Putamen (tissue), 1 donor: ENCODE measurements at regions not wholly inside any gene's neighbourhood (a gene's known extent, or its start where the extent isn't known, plus 50 kb on each side); places are given as distances from the start of the nearest gene placed in this dataset.
"Not testable (repeated sequence)": the region's sequence is repeated elsewhere in the genome, so short reads cannot be mapped to it uniquely, and the experiment has no call there.

Experiments
- DNase-seq: peaks from one replicate; pipeline ENCODE4 v3.0.0-alpha.2; 2016; ENCODE audit warnings: low spot score

DNA sequence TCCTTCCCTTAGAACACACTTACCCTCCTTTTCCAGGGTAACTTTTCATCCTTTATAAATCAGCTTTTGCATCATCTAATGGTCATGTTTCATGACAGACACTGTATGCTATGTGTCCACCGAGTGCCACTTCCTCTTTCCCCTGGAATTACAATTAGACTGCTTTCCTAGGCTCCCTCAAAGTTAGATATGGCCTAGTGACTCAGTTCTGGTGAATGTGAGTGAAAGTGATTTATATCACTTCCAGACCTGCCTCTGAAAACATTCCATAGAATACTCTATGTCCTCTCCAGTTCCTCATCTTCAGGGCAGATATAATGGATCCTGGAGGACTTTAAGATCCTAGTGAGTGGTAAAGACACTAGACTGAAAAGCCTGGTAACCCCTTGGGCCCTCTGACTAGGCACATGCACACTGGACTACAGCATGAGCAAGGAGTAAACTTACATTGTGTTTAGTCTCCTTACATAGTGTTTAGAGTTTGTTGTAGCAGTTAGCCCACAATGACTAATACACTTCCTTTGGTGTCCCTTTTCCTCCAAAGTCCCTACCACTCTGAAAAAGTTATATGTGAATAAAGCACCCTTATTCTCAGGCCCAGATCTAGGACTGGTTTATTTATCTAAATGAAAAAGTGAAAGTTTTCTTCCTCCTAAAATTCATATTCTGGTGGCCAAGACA lies 59.3 kb downstream of the GPR88 start:
- no peak for DNase-seq

- DNase-seq: no peak
These were observed 59.8 kb downstream of the GPR88 start for GRCh38 chr1:100597784-100598183.

DNA sequence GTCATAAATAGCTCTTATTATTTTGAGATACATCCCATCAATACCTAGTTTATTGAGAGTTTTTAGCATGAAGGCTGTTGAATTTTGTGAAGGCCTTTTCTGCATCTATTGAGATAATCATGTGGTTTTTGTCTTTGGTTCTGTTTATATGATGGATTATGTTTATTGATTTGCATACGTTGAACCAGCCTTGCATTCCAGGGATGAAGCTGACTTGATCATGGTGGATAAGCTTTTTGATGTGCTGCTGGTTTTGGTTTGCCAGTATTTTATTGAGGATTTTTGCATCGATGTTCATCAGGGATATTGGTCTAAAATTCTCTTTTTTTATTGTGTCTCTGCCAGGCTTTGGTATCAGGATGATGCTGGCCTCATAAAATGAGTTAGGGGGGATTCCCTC lies 62.4 kb downstream of the GPR88 start:
- DNase-seq: not testable (repeated sequence)

DNA sequence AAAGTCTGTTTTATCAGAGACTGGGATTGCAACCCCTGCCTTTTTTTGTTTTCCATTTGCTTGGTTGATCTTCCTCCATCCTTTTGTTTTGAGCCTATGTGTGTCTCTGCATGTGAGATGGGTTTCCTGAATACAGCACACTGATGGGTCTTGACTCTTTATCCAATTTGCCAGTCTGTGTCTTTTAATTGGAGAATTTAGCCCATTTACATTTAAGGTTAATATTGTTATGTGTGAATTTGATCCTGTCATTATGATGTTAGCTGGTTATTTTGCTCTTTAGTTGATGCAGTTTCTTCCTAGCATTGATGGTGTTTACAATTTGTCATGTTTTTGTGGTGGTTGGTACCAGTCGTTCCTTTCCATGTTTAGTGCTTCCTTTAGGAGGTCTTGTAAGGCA lies 64.1 kb downstream of the GPR88 start:
- DNase-seq: not testable (repeated sequence)

DNA sequence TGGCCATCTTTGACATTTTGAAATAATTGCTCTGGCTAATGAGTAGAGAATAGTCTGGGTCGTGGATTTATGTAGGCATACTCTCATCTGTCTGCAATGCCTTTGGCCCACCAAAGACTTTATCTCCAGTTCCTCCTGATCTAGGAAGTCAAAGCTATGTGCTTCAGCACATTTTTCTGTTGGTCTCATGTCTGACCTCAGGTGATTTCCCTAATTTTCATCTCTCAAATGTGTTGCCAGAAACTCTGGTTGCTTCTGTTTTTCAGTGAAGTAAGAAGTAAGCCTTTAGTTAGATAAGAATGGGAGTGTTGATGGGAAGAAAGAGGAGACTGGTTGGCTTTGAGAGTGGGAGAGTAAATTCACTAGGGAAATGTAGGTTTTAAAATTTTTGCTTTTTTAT lies 66.4 kb downstream of the GPR88 start:
- DNase-seq: no peak

DNA sequence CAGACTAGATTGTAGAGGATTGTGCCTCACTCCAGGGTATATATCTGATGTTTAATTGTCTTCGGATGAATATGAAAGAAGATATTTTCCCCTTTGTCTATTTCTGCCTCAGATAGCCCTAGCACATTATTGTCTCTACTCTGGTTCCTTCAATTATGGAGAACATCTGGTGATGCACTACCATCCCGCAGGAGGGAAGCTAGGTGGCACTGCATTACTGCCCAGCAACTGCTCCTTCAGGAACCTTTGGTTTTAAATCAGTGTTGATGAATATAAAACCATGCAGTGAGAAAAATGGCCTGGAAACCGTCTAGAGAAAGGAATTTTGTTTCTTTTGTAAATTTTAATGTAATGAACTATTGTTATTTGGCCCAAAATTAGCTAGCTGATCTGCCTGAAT lies 68.5 kb downstream of the GPR88 start:
- no peak for DNase-seq

DNA sequence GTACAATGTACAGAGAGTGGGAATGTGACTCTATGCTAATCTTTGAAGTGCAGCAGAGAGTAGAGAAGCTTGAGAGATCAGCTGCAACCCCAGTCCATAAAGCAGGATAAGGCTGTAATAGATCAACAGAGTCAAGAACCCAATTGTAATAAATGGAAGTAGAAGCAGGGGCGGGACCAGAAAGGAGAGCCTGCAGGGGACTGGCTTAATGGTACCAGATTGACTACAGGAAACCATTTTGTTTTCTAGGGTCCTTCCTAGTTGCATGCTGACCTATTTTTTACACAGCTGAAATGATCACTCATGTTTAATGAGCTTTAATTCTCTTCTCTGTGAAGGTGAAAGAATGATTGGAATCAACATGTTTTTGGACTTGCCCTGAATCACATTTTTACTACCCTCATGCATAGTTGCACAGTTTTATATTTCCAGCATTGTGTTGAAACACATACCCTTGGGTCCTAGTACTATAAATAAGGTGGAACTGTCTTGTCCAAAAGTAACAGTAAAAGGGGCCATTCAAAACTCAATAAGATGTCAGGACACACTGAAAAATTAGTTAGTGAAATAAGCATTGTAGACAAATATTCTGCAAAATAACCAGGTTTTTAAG lies 69.8 kb downstream of the GPR88 start:
- DNase-seq: no peak

- no peak for DNase-seq
These were observed 71.9 kb downstream of the GPR88 start for GRCh38 chr1:100609849-100610248.

DNA sequence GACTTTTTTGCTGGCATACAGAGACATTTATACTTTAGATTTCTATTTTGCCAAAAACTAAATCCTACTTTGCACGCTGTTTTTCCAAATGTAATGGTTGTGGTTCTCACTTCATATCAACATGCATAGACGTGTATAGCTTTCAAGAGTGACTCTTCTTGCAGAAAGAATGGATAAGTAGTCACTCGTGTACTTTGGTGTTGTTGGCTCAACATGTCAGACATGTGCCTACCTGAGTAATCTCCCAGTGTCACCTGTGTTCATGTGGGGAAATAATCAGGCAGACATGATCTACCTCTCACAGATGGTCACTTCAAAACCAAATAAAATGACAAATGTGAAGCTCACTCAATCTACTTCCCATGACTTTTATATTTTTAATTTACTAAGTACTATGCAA lies 73.1 kb downstream of the GPR88 start:
- no peak for DNase-seq

DNA sequence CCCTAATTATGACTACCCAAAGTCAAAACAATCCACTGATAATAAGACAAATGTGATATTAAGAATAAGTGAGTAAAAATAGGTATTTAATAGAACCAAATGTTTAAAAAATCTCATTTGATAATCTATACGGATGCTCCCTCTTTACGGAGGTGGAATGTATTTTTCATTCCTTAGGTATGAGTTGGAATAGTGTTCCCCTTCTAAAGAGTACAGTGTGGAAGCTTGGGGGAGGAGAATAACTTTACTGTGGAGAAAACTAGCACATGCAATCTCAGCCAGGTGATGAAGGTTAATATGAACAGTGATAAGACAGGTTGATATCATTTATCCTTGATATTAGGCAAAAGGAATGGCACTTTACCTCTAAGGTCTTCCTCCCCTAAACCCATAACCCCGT lies 74.6 kb downstream of the GPR88 start:
- peak; percentile 49 for DNase-seq

GRCh38 chr1:100613817-100614559 lies 76.0 kb downstream of the GPR88 start:
- DNase-seq: no peak

DNA sequence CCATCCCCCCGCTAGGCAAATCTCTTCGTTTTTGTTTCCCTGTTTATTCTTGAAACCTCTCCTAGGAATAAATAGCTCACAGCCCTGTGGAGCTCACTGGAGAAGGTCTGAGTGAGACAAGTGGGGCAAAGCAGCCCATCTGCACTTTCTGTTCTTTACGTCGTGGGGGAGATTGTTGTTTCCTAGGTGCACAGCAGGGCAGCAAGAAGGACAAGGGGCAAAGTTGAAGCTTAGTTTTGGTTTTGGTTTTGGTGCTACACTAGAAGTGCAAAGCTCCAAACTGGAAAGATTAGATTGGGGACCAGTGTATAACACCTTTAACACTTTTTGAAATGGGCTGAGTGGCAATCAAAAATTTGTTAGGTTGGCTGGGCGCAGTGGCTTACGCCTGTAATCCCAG lies 76.6 kb downstream of the GPR88 start:
- DNase-seq: no peak

- peak; percentile 57 for DNase-seq
These were observed 77.7 kb downstream of the GPR88 start for GRCh38 chr1:100615686-100616085.

- DNase-seq: peak; percentile 78
These were observed 78.2 kb downstream of the GPR88 start for GRCh38 chr1:100616121-100616621.

GRCh38 chr1:100622037-100622436 lies 84.1 kb downstream of the GPR88 start:
- DNase-seq: peak; percentile 42

- DNase-seq: no peak
These were observed 84.6 kb downstream of the GPR88 start for GRCh38 chr1:100622506-100622905.

GRCh38 chr1:100622966-100623762 lies 85.2 kb downstream of the GPR88 start:
- no peak for DNase-seq

GRCh38 chr1:100624886-100625610 lies 87.1 kb downstream of the GPR88 start:
- DNase-seq: no peak

GRCh38 chr1:100626397-100626796 lies 88.5 kb downstream of the GPR88 start:
- no peak for DNase-seq

- no peak for DNase-seq
These were observed 89.2 kb downstream of the GPR88 start for GRCh38 chr1:100627054-100627716.

- no peak for DNase-seq
These were observed 90.0 kb downstream of the GPR88 start for GRCh38 chr1:100627936-100628335.
